OCI-LY3 (cell line): ENCODE measurements at regions not wholly inside any gene's neighbourhood (a gene's known extent, or its start where the extent isn't known, plus 50 kb on each side); places are given as distances from the start of the nearest gene placed in this dataset.

Experiments used
- H2AFZ ChIP-seq: fragments of 200-600, 300-600 bp; shearing (Covaris generic); 2 replicates; pipeline ENCODE4 v1.6.0; 2014; ENCODE audit warnings: antibody characterized with exemption, low read depth, low read length
- H3K27ac ChIP-seq: fragments of 200-600, 300-600 bp; sonication (generic); 2 replicates; pipeline ENCODE4 v1.5.1; 2014; ENCODE audit warnings: mild to moderate bottlenecking, low read length, moderate library complexity, mixed read lengths
- H3K27me3 ChIP-seq: fragments of 200-600, 300-600 bp; sonication (generic); 2 replicates; pipeline ENCODE4 v1.6.1; 2014; ENCODE audit warnings: low read depth, low read length, mixed read lengths
- H3K36me3 ChIP-seq: fragments of 200-600, 300-600 bp; sonication (generic); replicated peaks from 2 replicates; pipeline ENCODE3; 2014; ENCODE audit warnings: low read depth, low read length, mixed read lengths
- H3K4me1 ChIP-seq: fragments of 300-600, 200-600 bp; sonication (generic); 2 replicates; pipeline ENCODE4 v1.6.1; 2014; ENCODE audit warnings: low read length, mixed read lengths
- H3K4me2 ChIP-seq: fragments of 200-600, 300-600 bp; sonication (generic); 2 replicates; pipeline ENCODE4 v1.6.1; 2014; ENCODE audit warnings: low read length, mixed read lengths
- H3K4me3 ChIP-seq: fragments of 300-600, 200-600 bp; sonication (generic); 2 replicates; pipeline ENCODE4 v1.5.1; 2014; ENCODE audit warnings: antibody characterized with exemption, mild to moderate bottlenecking, low read length, moderate library complexity
- H3K79me2 ChIP-seq: fragments of 300-600, 200-600 bp; shearing (Covaris generic); 2 replicates; pipeline ENCODE4 v1.6.1; 2014; ENCODE audit warnings: mild to moderate bottlenecking, low read length, mixed read lengths
- H3K9ac ChIP-seq: fragments of 300-600, 200-600 bp; shearing (Covaris generic); 2 replicates; pipeline ENCODE4 v1.6.0; 2014; ENCODE audit warnings: mild to moderate bottlenecking, low read length, moderate library complexity
- H3K9me3 ChIP-seq: fragments of 200-600, 300-600 bp; shearing (Covaris generic); 2 replicates; pipeline ENCODE4 v1.6.1; 2014; ENCODE audit warnings: low read length, mixed read lengths; ENCODE audit not compliant: insufficient read depth
- H4K20me1 ChIP-seq: fragments of 200-600, 300-600 bp; sonication (generic); 2 replicates; pipeline ENCODE4 v1.6.1; 2016; ENCODE audit warnings: low read length, mixed read lengths; ENCODE audit not compliant: insufficient read depth
- EZH2phosphoT487 ChIP-seq: fragments of 200-600 bp; shearing (Covaris generic); IDR thresholded peaks from 2 replicates; pipeline ENCODE4 v1.6.1; 2018; ENCODE audit warnings: antibody characterized with exemption, mixed run types, low read depth
- TF ChIP-seq, protein P1 (sequence below): fragments of 200-600, 300-600 bp; sonication (generic); IDR thresholded peaks from 2 replicates; pipeline ENCODE4 v1.5.1; 2014; ENCODE audit warnings: antibody characterized with exemption, low read length, low read depth

DNA sequence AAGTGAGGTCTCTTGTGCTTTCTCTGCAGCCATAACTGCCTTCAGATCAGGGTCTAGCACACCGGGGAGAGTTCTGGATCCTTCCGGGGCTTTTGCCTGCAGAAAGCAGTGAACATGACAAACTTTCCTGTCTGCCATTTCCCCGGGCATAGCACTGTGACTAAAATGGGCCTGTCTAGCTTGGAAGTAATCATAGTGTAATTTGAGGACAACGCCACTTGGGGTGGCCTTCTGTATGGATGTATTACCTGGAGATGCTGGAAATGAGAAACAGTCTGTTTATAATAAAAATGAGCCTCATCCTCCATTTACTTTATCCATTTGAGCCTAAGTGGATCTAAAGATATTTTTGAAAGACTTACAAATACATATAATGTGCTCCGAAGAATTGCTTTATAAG, 453.7 kb downstream of the VRK1 start:
- H3K9ac ChIP-seq: no peak overlapping the region
- H3K4me2 ChIP-seq: no peak overlapping the region
- TF ChIP-seq, protein P1, sequence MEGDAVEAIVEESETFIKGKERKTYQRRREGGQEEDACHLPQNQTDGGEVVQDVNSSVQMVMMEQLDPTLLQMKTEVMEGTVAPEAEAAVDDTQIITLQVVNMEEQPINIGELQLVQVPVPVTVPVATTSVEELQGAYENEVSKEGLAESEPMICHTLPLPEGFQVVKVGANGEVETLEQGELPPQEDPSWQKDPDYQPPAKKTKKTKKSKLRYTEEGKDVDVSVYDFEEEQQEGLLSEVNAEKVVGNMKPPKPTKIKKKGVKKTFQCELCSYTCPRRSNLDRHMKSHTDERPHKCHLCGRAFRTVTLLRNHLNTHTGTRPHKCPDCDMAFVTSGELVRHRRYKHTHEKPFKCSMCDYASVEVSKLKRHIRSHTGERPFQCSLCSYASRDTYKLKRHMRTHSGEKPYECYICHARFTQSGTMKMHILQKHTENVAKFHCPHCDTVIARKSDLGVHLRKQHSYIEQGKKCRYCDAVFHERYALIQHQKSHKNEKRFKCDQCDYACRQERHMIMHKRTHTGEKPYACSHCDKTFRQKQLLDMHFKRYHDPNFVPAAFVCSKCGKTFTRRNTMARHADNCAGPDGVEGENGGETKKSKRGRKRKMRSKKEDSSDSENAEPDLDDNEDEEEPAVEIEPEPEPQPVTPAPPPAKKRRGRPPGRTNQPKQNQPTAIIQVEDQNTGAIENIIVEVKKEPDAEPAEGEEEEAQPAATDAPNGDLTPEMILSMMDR: no peak
- TF ChIP-seq EZH2phosphoT487: no peak
- no peaks in the 10 kb centered on the region for H3K4me1 ChIP-seq
- no peak overlapping the region for H3K4me3 ChIP-seq
- no peak overlapping the region for H3K27ac ChIP-seq
- no peak overlapping the region for H2AFZ ChIP-seq
- H3K36me3 ChIP-seq: no peaks in the 10 kb centered on the region
- peaks cover 22% of the 10 kb centered on the region for H3K27me3 ChIP-seq
- H4K20me1 ChIP-seq: no peaks in the 10 kb centered on the region
- no peaks in the 10 kb centered on the region for H3K79me2 ChIP-seq
- no peaks in the 10 kb centered on the region for H3K9me3 ChIP-seq

DNA sequence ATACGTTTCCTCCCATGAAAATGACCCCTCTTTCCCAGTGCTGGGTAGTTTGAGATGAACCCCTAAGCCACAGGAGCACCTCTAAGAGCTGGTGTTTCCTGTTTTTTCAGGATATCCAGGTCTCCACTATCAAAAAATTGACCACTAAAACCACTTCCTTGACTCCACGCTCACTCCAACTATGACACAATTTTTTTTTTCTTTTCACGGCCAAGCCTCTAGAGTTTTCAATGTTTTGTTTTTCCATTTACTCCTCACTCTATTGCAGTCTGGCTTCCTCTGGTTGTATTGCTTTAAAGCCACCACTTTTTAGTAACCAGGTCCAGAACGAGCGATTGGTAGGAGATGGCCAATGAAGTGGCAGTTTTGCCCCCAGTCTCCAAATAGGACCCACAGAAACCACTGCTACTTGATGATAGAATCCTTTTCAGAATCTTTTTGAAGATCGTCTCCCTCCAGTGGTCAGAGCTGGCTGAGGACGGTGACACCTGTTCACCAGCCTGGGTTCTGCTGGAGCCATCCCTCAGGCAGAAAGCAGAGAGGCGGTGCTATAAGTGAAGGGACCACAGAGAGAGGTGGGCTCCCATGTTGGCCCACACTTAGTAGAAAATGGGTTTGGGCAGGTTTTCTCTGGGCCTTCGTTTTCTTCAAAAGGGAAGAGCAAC, 454.4 kb downstream of the VRK1 start:
- H3K79me2 ChIP-seq: no peaks in the 10 kb centered on the region
- no peak overlapping the region for H2AFZ ChIP-seq
- no peak overlapping the region for H3K9ac ChIP-seq
- H3K27me3 ChIP-seq: peaks cover 17% of the 10 kb centered on the region
- H3K36me3 ChIP-seq: no peaks in the 10 kb centered on the region
- H3K27ac ChIP-seq: no peak overlapping the region
- H4K20me1 ChIP-seq: no peaks in the 10 kb centered on the region
- no peaks in the 10 kb centered on the region for H3K9me3 ChIP-seq
- H3K4me3 ChIP-seq: no peak overlapping the region
- no peak overlapping the region for H3K4me2 ChIP-seq
- TF ChIP-seq, protein P1: no peak
- no peak for TF ChIP-seq EZH2phosphoT487
- H3K4me1 ChIP-seq: no peaks in the 10 kb centered on the region

DNA sequence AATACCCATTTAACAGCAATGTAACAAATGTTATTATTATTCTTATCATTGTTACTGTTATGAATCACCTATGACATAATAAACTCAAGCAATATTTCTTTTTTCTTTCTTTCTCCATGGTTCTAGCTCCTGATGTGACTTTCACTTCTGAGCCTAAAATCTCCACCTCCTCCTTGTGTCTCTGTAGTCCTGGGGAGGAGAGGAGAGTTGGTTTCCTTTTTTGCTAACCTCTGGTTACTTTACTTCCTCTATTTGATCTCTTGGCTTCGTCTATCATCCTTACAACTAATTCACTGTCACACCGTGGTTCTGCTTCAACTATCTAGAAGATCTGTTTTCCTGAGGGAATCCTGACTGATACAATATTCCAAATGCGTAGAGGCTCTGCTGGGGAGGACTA, 456.6 kb downstream of the VRK1 start:
- no peaks in the 10 kb centered on the region for H4K20me1 ChIP-seq
- no peak overlapping the region for H2AFZ ChIP-seq
- H3K4me1 ChIP-seq: no peaks in the 10 kb centered on the region
- H3K36me3 ChIP-seq: no peaks in the 10 kb centered on the region
- H3K4me2 ChIP-seq: no peak overlapping the region
- no peak overlapping the region for H3K9ac ChIP-seq
- no peak overlapping the region for H3K27ac ChIP-seq
- TF ChIP-seq, protein P1: no peak
- no peak for TF ChIP-seq EZH2phosphoT487
- peaks cover 17% of the 10 kb centered on the region for H3K27me3 ChIP-seq
- no peaks in the 10 kb centered on the region for H3K79me2 ChIP-seq
- no peak overlapping the region for H3K4me3 ChIP-seq
- H3K9me3 ChIP-seq: no peaks in the 10 kb centered on the region

DNA sequence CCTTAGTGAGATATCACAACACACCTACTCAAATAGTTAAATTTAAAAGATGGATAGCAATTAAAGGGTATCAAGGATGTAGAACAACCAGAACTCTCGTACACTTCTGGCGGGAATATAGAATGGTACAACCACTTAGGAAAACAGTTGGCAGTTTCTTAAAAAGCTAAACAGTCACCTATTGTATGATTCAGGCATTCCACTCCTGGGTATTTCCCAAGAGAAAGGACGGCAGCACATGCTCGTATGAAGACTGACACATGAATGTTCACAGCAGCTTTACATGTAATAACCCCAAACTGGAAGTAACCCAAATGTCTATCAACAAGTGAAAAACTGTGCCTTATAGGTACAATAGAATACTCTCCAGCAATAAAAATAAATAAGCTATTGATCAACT, 465.2 kb downstream of the VRK1 start:
- no peaks in the 10 kb centered on the region for H3K9me3 ChIP-seq
- H3K36me3 ChIP-seq: no peaks in the 10 kb centered on the region
- TF ChIP-seq EZH2phosphoT487: no peak
- TF ChIP-seq, protein P1: no peak

More for the DNA sequence above, 465.2 kb downstream of the VRK1 start:
- no peak overlapping the region for H3K27ac ChIP-seq
- peaks cover 4% of the 10 kb centered on the region; the same call in 1 of the 2 replicates for H3K27me3 ChIP-seq
- H3K9ac ChIP-seq: no peak overlapping the region
- H3K79me2 ChIP-seq: no peaks in the 10 kb centered on the region
- no peaks in the 10 kb centered on the region for H4K20me1 ChIP-seq
- H3K4me2 ChIP-seq: no peak overlapping the region
- no peak overlapping the region for H2AFZ ChIP-seq
- no peak overlapping the region for H3K4me3 ChIP-seq
- no peaks in the 10 kb centered on the region for H3K4me1 ChIP-seq
